Left lung (tissue), 4 donors: ENCODE measurements at regions not wholly inside any gene's neighbourhood (a gene's known extent, or its start where the extent isn't known, plus 50 kb on each side); places are given as distances from the start of the nearest gene placed in this dataset.

Experiments used
- ATAC-seq: fragments of 200-7000 bp; cut with Tn5 transposase; one replicate; pipeline ENCODE4 v1.9.1; 2020; ENCODE audit warnings: moderate library complexity
- DNase-seq, 4 donors: peaks; one replicate each; pipeline ENCODE4 v3.0.0-alpha.2; 2013 to 2020
- H3K27ac ChIP-seq, 2 donors: fragments of 200-600 bp; sonication (generic) in 1 of 2; one replicate each; pipeline versions ENCODE4 v1.5.0 to v1.8.0; 2020 to 2021
- H3K27me3 ChIP-seq, 2 donors: fragments of 200-600 bp; sonication (generic) in 1 of 2; one replicate each; pipeline versions ENCODE4 v1.5.0 to v1.8.0; 2020 to 2021
- H3K36me3 ChIP-seq, 2 donors: fragments of 200-600 bp; sonication (generic) in 1 of 2; one replicate each; pipeline versions ENCODE4 v1.5.0 to v1.8.0; 2020 to 2021
- H3K4me1 ChIP-seq, 2 donors: fragments of 200-600 bp; one replicate each; pipeline ENCODE4 v1.8.0; 2021
- H3K4me3 ChIP-seq, 2 donors: fragments of 200-600 bp; sonication (generic) in 1 of 2; one replicate each; pipeline versions ENCODE4 v1.5.0 to v1.8.0; 2020 to 2021; ENCODE audit warnings: mild to moderate bottlenecking in 1 of 2
- H3K9me3 ChIP-seq, 2 donors: fragments of 200-600 bp; sonication (generic) in 1 of 2; one replicate each; pipeline versions ENCODE4 v1.5.0 to v1.8.0; 2020 to 2021
- intact Hi-C, 2 donors: fragments of 100-400 bp; cut with DNase I; formaldehyde crosslinking; loops; one replicate each; pipeline versions ENCODE4 v1.11.2 to v1.14.2; 2022
- TF ChIP-seq, protein P1 (sequence below), 2 donors: fragments of 200-600 bp; sonication (generic) in 1 of 2; IDR thresholded peaks; one replicate each; pipeline versions ENCODE4 v1.5.0 to v1.8.0; 2021; ENCODE audit warnings: antibody characterized with exemption in 2 of 2
- donor health status: DM: no; HTN: yes; CAD: no.
- donor health status: DM: no; HTN: no; CAD: no.

DNA sequence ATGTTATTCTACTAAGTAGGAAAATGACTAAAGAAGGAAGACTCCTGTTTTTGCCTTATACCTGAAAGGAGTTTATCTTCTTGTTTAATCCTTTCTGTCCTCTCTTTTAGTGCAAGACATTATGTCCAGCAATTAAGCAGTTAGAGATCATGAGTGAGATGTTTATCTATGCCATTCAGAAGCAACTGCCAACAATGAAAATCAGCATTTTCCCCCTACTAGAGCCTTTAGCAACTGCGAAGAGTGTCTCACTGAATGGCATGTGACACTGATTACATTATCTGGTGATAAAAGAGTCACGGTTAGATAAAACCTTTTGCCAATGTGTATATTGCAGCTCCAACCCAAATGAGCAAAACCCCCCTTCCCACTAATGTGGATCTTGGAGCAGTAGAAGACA, 357.7 kb upstream of the SYT4 start:
- intact Hi-C loops: no loop called here
- Histone ChIP-seq H3K9me3 (no peaks in the 10 kb centered on the region), H3K4me3 (no peak overlapping the region), H3K27ac (no peak overlapping the region), H3K4me1 (no peaks in the 10 kb centered on the region), H3K36me3 (no peaks in the 10 kb centered on the region), H3K27me3 (no peaks in the 10 kb centered on the region)
- DNase-seq: no peak
- TF ChIP-seq, protein P1, sequence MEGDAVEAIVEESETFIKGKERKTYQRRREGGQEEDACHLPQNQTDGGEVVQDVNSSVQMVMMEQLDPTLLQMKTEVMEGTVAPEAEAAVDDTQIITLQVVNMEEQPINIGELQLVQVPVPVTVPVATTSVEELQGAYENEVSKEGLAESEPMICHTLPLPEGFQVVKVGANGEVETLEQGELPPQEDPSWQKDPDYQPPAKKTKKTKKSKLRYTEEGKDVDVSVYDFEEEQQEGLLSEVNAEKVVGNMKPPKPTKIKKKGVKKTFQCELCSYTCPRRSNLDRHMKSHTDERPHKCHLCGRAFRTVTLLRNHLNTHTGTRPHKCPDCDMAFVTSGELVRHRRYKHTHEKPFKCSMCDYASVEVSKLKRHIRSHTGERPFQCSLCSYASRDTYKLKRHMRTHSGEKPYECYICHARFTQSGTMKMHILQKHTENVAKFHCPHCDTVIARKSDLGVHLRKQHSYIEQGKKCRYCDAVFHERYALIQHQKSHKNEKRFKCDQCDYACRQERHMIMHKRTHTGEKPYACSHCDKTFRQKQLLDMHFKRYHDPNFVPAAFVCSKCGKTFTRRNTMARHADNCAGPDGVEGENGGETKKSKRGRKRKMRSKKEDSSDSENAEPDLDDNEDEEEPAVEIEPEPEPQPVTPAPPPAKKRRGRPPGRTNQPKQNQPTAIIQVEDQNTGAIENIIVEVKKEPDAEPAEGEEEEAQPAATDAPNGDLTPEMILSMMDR (IDR thresholded peaks at IDR 0.05): no peak
- no peak for ATAC-seq

DNA sequence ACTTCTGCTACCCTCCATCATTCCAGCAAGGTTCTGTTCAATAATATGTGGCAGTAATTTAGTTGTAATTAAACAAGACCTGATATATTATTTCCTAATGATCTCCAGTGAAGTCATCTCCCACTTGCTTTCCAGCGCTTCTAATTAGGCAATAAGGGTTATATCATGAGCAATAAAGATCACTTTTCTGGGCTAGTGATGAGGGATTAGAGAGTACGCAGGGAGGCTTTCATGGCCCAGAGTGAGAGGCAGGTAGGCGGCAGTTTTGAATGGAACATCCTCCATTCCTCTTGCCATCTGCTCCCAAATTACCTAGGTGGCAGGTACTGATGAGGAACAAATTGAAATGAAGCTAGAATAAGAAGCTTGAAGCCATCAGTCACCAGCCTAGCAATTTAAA, 358.1 kb upstream of the SYT4 start:
- H3K9me3 ChIP-seq: no peaks in the 10 kb centered on the region
- no peaks in the 10 kb centered on the region for H3K4me1 ChIP-seq
- no peaks in the 10 kb centered on the region for H3K27me3 ChIP-seq
- TF ChIP-seq, protein P1 (IDR thresholded peaks at IDR 0.05): no peak
- ATAC-seq (no peak), DNase-seq (no peak)
- H3K27ac ChIP-seq: no peak overlapping the region
- H3K36me3 ChIP-seq: no peaks in the 10 kb centered on the region
- H3K4me3 ChIP-seq: no peak overlapping the region
- intact Hi-C loops: no loop called here

DNA sequence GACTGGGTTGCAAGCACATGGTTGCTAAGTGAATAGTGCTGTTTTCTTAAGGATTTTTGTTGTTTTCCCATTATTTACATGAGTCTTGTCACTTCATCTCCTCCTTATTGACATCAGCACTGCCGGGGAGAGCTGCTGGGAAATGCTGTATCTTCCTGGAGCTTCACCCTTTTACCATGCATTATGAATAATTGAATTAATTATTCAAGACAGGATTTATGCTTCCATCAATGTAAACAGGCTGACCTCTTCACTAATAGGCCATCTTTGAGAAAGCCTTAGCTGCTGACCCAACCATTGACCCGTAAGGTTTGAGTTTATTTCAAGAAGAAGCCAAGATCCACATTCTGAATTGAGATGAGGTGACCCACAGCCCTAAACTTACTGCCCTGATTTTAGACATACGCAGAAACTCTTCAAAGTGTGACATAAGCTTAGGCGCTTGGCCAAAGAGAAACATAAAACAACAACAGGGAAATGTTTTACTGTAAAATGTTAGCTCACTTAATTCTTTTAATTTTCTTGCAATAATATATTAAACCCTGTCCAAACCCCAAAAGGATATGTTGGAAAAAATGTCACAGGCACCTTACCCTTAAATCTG, 365.5 kb upstream of the SYT4 start:
- Histone ChIP-seq H3K4me3 (no peak overlapping the region), H3K27me3 (no peaks in the 10 kb centered on the region), H3K27ac (no peak overlapping the region), H3K4me1 (no peaks in the 10 kb centered on the region), H3K9me3 (no peaks in the 10 kb centered on the region), H3K36me3 (no peaks in the 10 kb centered on the region)
- TF ChIP-seq, protein P1 (IDR thresholded peaks at IDR 0.05): no peak
- intact Hi-C loops: no loop called here
- DNase-seq: no peak
- no peak for ATAC-seq

DNA sequence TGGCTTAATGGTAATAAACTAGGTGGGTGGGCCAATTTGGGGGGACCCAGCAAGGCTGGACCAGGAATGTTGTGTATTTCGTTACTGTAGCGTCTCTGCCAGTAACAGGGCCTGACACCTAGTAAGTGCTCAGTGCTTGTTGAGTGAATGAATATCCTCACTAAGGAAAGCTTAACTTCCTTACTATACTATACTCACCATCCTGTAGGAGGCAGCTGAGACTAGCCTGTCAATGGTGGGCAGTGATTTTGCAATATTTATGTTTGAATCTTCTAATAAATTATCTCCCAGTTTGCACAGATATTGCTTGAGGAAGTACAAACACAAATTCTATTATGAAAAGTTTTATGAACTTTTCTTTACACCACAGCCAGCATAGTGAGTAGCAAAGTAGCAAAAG, 370.7 kb upstream of the SYT4 start:
- intact Hi-C loops: no loop called here
- ATAC-seq: no peak
- Histone ChIP-seq H3K36me3 (no peaks in the 10 kb centered on the region), H3K4me3 (no peak overlapping the region), H3K9me3 (no peaks in the 10 kb centered on the region), H3K4me1 (no peaks in the 10 kb centered on the region), H3K27ac (no peak overlapping the region), H3K27me3 (no peaks in the 10 kb centered on the region)
- TF ChIP-seq, protein P1 (IDR thresholded peaks at IDR 0.05): no peak
- no peak for DNase-seq

DNA sequence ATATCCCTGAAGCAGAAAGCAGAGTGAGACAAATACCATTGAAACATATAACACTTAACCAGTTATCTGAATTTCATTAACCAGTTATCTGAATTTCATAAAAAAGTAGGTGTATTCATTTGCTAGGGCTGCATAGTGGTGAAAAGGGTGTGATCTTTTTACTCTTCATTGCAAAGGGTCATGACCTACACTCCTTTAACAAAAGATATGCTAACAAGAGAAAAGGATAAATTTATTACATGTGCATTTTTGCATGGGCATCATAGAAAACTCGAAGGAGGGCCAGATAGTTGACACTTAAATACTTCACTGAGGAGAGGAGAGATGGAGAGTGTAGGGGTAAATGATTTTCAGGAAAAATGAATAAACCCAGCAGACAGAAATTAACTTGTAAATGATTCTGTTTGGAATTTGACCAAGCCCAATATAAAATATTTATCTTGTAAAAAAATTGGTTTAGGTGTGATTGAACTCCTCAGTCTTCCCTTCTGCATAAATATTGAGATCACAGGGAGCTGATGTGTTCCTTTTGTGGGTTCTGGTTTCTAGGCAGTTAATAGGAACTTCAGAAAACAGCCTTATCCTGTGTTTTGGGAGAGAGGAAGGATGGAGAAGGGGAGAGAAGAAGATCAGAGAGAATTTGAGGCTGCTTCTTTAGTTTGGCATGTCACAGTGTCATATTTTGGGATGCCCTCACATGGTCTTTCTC, 372.5 kb upstream of the SYT4 start:
- H3K4me3 ChIP-seq: no peak overlapping the region
- H3K27ac ChIP-seq: no peak overlapping the region
- H3K4me1 ChIP-seq: no peaks in the 10 kb centered on the region
- no peaks in the 10 kb centered on the region for H3K27me3 ChIP-seq
- no peaks in the 10 kb centered on the region for H3K36me3 ChIP-seq
- DNase-seq (no peak), ATAC-seq (no peak)
- H3K9me3 ChIP-seq: no peaks in the 10 kb centered on the region
- TF ChIP-seq, protein P1 (IDR thresholded peaks at IDR 0.05): no peak
- intact Hi-C loops: no loop called here
